Dedifferentiated amniotic fluid mesenchymal stem cell (primary cell): ENCODE measurements at regions not wholly inside any gene's neighbourhood (a gene's known extent, or its start where the extent isn't known, plus 50 kb on each side); places are given as distances from the start of the nearest gene placed in this dataset.

ENCODE experiments used
- DNase-seq: peaks from one replicate; pipeline ENCODE4 v3.0.0-alpha.2; 2016; ENCODE audit errors: extremely low spot score

GRCh38 chr1:213724640-213725536 lies 262.9 kb upstream of the PROX1 start:
- peak; percentile 46 for DNase-seq

GRCh38 chr1:213727853-213728592 lies 259.8 kb upstream of the PROX1 start:
- DNase-seq = no peak

GRCh38 chr1:213728593-213729536 lies 258.9 kb upstream of the PROX1 start:
- DNase-seq = no peak

- DNase-seq = no peak
These were observed 254.1 kb upstream of the PROX1 start for GRCh38 chr1:213733705-213734104.

- DNase-seq = no peak
These were observed 250.3 kb upstream of the PROX1 start for GRCh38 chr1:213737398-213738035.

GRCh38 chr1:213738658-213739057 lies 249.1 kb upstream of the PROX1 start:
- no peak for DNase-seq

- DNase-seq = no peak
These were observed 244.8 kb upstream of the PROX1 start for GRCh38 chr1:213742992-213743391.

GRCh38 chr1:213744780-213745179 lies 243.0 kb upstream of the PROX1 start:
- DNase-seq = no peak

- DNase-seq = no peak
These were observed 242.3 kb upstream of the PROX1 start for GRCh38 chr1:213745451-213745850.

GRCh38 chr1:213749558-213749957 lies 238.2 kb upstream of the PROX1 start:
- no peak for DNase-seq

GRCh38 chr1:213750231-213751063 lies 237.3 kb upstream of the PROX1 start:
- no peak for DNase-seq

GRCh38 chr1:213751064-213751397 lies 236.7 kb upstream of the PROX1 start:
- DNase-seq = no peak

- no peak for DNase-seq
These were observed 228.2 kb upstream of the PROX1 start for GRCh38 chr1:213759359-213760181.

- no peak for DNase-seq
These were observed 225.8 kb upstream of the PROX1 start for GRCh38 chr1:213761845-213762407.

- DNase-seq = no peak
These were observed 220.1 kb upstream of the PROX1 start for GRCh38 chr1:213767683-213768082.

- DNase-seq = no peak
These were observed 215.4 kb upstream of the PROX1 start for GRCh38 chr1:213772128-213773063.

- DNase-seq = no peak
These were observed 213.8 kb upstream of the PROX1 start for GRCh38 chr1:213773975-213774374.

GRCh38 chr1:213776969-213777368 lies 210.8 kb upstream of the PROX1 start:
- DNase-seq = no peak
